ENCODE measurements at regions not wholly inside any gene's neighbourhood (a gene's known extent, or its start where the extent isn't known, plus 50 kb on each side); places are given as distances from the start of the nearest gene placed in this dataset. TPM values are rescaled to one million over a fixed set of nuclear protein-coding genes. Genes with fewer than 3 reads are reported as not detected.

- no peak for DNase-seq
Observed at GRCh38 chr2:56102866-56103265, 80.9 kb upstream of the CCDC85A start.

DNA sequence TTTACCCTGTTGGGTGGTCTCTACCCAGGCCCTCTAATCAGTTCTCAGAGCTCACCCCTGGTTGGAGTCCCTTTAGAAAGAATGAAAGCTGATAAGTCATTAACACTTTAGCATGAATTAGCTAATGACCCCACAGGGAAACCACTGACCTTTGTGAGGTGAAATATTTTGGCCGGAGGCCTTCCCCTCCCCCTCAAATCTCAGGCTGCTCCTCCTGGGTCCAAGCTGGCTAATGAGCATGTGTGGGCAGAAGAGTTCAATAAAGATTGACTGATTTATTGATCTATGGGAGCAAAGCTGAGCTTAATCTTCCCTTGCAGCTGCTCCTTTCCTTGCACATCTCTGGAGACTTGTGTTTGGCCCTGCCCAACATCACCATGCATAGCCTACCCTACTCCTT lies 78.8 kb upstream of the CCDC85A start:
- DNase-seq: no peak

GRCh38 chr2:56107502-56108220 lies 76.1 kb upstream of the CCDC85A start:
- DNase-seq: no peak

DNA sequence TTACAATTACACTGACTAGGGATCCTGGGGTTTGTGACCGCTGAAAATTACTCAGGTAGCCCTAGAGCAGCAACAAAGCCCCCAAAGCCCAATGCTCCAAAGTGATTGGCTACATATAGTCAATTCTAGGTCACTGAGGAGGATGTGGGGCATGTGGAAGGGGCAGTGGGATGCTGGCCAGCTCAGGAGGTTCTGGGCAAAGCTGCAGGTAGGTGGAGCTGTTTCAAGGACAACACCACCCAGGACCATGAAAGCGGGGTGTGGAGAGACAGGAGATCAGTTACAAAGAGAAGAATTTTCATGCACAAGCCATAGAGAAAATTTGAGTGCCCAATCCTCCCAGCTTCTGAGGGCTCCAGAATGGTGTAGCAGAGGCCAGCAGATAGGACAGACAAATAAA lies 75.0 kb upstream of the CCDC85A start:
- DNase-seq: no peak

DNA sequence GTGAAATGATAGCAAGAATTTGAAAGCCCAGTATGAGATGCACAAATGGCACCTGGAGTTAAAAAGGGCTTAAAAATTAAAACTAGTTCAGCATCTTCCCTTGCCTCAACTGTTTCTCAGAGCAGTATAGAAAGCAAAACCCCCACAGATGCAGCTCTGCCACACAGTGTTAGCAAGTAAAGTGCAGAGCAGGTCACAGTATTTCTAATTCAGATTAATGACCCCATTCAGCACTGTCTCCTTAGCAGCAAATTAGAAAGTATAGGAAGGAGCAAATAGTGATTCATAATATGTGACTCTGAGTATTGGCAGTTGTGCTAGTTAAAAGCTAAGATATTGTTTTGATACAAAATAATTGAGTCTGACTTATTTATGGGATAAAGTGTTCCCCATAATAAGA lies 73.8 kb upstream of the CCDC85A start:
- DNase-seq: no peak

DNA sequence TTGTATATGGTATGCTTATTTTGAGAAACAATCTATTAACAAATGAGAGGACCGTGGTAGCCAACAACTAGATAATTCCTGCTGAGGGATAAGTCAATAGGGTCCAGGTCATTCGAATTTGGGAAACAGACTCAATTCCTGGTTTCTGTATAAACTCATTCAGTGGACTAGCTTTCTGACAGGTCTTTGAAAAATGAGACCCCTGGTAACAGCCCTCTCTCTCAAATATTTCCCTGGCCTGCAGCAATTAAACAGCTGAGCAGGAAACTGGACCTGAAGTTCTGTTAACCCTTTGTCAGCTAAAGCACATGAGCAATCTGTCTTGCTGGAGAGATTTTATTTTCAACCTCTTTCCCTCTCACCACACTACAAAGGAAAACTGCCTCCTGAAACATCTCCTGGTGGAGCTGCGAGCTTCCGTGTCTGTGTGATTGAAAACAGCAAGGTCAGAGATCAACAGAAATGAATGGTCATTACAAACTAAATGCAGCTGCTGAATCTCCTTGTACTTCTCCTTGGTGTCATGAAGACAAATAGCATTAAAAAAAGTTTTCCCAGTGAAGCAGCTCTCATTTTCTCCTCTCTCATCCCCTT lies 70.3 kb upstream of the CCDC85A start:
- no peak for DNase-seq

DNA sequence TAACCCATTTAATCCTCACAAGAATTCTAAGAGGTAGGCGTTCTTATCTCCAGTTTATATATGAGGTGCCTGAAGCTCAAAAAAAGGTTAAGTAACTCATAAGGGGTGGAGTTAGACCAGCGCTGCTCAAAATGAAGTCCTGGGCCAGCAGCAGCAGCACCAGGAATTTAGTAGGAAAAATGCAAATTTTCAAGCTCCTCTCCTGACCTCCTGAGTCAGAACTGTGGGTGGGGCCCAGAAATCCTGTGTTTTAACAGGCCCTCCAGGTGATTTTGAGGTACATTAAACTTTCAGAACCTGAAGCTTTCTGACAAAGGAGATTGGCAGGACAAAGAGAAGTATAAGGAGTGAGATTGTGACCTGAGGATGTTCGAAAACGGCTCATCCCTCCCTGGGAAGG lies 66.0 kb upstream of the CCDC85A start:
- no peak for DNase-seq

- DNase-seq: no peak
Observed at GRCh38 chr2:56118474-56118873, 65.3 kb upstream of the CCDC85A start.

DNA sequence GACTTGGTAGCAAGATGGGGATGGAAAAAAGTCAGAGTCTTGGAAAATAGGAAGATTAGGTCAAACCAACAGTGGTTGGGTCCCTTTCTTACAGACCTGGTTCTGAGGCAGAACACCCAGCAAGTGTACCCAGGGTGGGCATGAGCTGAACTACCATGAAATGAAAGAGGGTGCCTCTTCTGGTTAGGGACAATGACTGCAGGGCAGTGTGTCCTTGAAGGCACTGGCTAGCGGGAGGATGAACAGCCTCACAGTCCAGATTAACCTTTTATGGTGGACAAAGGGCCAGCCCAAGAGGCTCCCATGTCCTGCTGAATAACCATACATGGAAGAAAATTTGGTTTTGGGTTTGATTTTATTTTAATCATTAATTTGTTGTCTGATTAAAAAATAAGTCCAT lies 61.8 kb upstream of the CCDC85A start:
- DNase-seq: no peak

DNA sequence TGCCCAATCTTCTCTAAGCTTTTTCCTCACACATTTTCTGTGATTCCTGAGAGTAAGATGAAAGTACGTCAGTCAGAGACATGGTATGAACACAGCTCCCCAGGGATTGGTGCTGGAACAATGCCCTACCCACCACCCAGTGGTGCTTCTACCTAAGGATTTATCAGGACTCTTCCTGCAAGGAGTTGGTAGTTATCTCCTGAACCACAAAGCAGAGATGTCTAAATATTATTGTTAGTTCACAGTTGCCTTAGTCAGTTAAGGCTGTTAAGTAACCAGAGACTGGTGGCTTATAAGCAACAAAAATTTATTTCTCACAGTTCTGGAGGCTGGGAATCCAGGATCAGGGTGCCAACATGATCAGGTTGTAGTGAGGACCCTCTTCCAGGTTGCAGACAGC lies 60.3 kb upstream of the CCDC85A start:
- DNase-seq: no peak

DNA sequence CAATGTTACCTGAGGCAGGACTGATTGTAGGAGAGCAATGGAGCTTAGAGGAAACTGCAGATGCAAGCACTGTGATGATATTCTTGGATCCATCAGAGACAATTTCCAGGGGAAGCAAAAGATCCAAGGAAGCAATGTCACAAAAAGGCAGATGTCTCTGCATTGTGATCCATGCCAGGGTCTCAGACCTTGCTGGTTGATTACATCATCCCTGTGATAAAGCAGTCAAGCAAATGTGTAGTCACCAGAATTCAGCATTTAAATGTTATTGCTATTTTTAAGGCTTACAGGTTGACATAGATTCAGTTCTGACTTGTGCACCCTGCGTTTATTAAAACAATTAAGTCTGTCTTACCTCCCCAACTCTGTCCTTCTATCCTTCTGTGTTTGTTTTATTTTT lies 56.8 kb upstream of the CCDC85A start:
- no peak for DNase-seq

- DNase-seq: no peak
Observed at GRCh38 chr2:56127463-56128152, 56.2 kb upstream of the CCDC85A start.

DNA sequence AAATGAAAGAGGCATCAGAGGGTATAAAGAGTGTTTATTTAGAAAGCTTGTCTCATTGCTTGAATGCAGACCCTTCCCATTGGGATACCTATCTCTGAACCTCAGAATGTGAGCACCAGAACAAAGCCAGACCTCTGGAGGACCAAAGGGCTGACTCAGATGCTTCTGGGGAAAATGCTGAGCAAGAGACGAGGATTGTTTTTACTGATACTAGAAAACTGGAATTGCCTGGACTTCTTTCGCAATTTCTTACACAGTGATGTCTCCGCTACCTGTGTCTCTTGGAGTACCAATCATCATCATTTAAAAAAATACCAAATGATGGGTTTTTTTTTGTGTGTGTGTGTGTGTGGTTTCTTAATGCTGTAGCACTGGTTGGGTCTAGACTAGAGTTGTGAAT lies 55.6 kb upstream of the CCDC85A start:
- DNase-seq: no peak

- DNase-seq: no peak
Observed at GRCh38 chr2:56130463-56131070, 53.2 kb upstream of the CCDC85A start.

DNA sequence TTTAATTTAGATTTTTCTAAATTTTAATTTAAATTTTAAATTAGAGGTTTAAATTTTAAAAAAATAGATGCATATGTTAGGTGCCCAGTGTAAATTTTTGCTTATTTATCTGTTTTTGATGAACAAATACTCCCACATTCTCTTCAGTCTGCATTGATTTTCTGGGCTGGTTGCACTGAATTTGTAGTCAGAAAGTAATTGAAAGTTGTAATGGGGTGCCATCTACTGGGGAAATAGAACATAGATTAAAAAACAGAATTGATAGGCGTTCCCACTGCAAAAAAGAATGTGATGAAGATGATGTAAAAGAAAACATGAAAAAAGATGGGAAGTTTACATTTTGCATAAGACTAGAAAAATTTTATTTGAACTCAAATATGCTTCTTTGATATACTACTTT lies 51.7 kb upstream of the CCDC85A start:
- no peak for DNase-seq

DNA sequence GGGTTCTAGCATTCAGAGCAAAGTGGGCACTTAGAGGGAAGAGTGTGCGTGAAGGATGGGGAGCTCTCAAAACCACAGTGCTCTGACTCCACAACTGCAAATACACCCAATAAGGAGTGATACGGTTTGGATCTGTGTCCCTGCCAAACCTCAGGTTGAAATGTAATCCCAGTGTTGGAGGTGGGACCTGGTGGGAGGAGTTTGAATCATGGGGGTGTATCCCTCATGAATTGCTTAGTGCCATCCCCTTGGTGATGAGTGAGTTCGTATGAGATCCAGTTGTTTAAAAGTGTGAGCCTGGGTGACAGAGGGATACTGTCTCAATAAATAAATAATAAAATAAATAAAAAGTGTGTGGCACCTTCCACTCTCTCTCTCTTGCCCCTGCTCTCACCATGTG lies 50.3 kb upstream of the CCDC85A start:
- DNase-seq: no peak

GRCh38 chr2:56133931-56134629 lies 49.7 kb upstream of the CCDC85A start:
- no peak for DNase-seq

Small RNA genes in the stretch of these regions (small RNA-seq; reads per million reads assigned to genes)
- gene MIR216A (0.17 reads per million), gene MIR216B (not detected), gene MIR217 (0.09 reads per million)
